GM12872 (cell line): ENCODE measurements at regions not wholly inside any gene's neighbourhood (a gene's known extent, or its start where the extent isn't known, plus 50 kb on each side); places are given as distances from the start of the nearest gene placed in this dataset.

Source experiments
- CTCF ChIP-seq: IDR thresholded peaks from 3 replicates; pipeline ENCODE4 v1.5.1; 2011; ENCODE audit warnings: low read depth, mild to moderate bottlenecking, low read length, moderate library complexity; ENCODE audit not compliant: insufficient read depth

- TF ChIP-seq CTCF = peak; percentile 70
Measured at GRCh38 chr1:173420330-173420806, 56.8 kb upstream of the PRDX6 start.

GRCh38 chr1:173421286-173421685 lies 55.8 kb upstream of the PRDX6 start:
- TF ChIP-seq CTCF = no peak

GRCh38 chr1:173421789-173422188 lies 55.3 kb upstream of the PRDX6 start:
- TF ChIP-seq CTCF = no peak

GRCh38 chr1:173422456-173422976 lies 54.6 kb upstream of the PRDX6 start:
- no peak for TF ChIP-seq CTCF

- TF ChIP-seq CTCF = no peak
Measured at GRCh38 chr1:173423291-173423690, 53.8 kb upstream of the PRDX6 start.

GRCh38 chr1:173424143-173424542 lies 53.0 kb upstream of the PRDX6 start:
- no peak for TF ChIP-seq CTCF

- no peak for TF ChIP-seq CTCF
Measured at GRCh38 chr1:173424782-173425407, 52.2 kb upstream of the PRDX6 start.
